A549 (cell line): ENCODE measurements at regions not wholly inside any gene's neighbourhood (a gene's known extent, or its start where the extent isn't known, plus 50 kb on each side); places are given as distances from the start of the nearest gene placed in this dataset.

Source experiments
- CTCF ChIP-seq: fragments of >200 bp; sonication (Bioruptor Twin); formaldehyde crosslinking; IDR thresholded peaks from 3 replicates; pipeline ENCODE4 v1.5.1; 2016
- ESRRA ChIP-seq: fragments of 150-350 bp; IDR thresholded peaks from 2 replicates; pipeline ENCODE4 v1.6.1; 2014; ENCODE audit warnings: mild to moderate bottlenecking, low read length, borderline replicate concordance
- HDAC2 ChIP-seq: fragments of 200-600 bp; sonication (generic); IDR thresholded peaks from 2 replicates; pipeline ENCODE4 v1.6.1; 2016
- MAX ChIP-seq: IDR thresholded peaks from 2 replicates; pipeline ENCODE4 v1.6.1; 2012
- MYC ChIP-seq: IDR thresholded peaks from 2 replicates; pipeline ENCODE4 v1.6.1; 2012; ENCODE audit warnings: mild to moderate bottlenecking, inconsistent platforms, low read length, improper control_type of control experiment, borderline replicate concordance
- NFE2L2 ChIP-seq: fragments of 150-350 bp; conservative IDR thresholded peaks from 2 replicates; pipeline ENCODE4 v1.6.1; 2014; ENCODE audit warnings: low read length
- PBX3 ChIP-seq: IDR thresholded peaks from 2 replicates; pipeline ENCODE4 v1.6.1; 2012
- POLR2A ChIP-seq: IDR thresholded peaks from 2 replicates; pipeline ENCODE4 v1.6.1; 2012; ENCODE audit warnings: mild to moderate bottlenecking, low read length

- no peak for TF ChIP-seq MYC
- no peak for TF ChIP-seq CTCF
- TF ChIP-seq ESRRA, result no peak
- no peak for TF ChIP-seq NFE2L2
- no peak for TF ChIP-seq HDAC2
- no peak for TF ChIP-seq MAX
- no peak for TF ChIP-seq POLR2A
- TF ChIP-seq PBX3, result no peak
Measured at GRCh38 chr6:3908961-3909360, 59.8 kb downstream of the FAM50B start.
